KOPT-K1 (cell line): ENCODE measurements at regions not wholly inside any gene's neighbourhood (a gene's known extent, or its start where the extent isn't known, plus 50 kb on each side); places are given as distances from the start of the nearest gene placed in this dataset.

Experiments used
- H3K27ac ChIP-seq: fragments of 200-600 bp; sonication (generic); 2 replicates; pipeline ENCODE4 v1.5.1; 2016; ENCODE audit warnings: antibody characterized with exemption, mild to moderate bottlenecking, low read depth, low read length; ENCODE audit not compliant: poor library complexity, severe bottlenecking
- H3K36me3 ChIP-seq: fragments of 200-600 bp; sonication (generic); 2 replicates; pipeline ENCODE4 v1.5.1; 2017; ENCODE audit warnings: antibody characterized with exemption, mild to moderate bottlenecking, low read length, moderate library complexity; ENCODE audit not compliant: insufficient read depth
- H3K9me3 ChIP-seq: fragments of 200-600 bp; sonication (generic); 2 replicates; pipeline ENCODE4 v1.5.1; 2017; ENCODE audit warnings: antibody characterized with exemption, low read length, mild to moderate bottlenecking; ENCODE audit not compliant: insufficient read depth, poor library complexity, severe bottlenecking

- H3K27ac ChIP-seq, result no peak overlapping the region
- no peaks in the 10 kb centered on the region for H3K9me3 ChIP-seq
- no peaks in the 10 kb centered on the region for H3K36me3 ChIP-seq
Measured at GRCh38 chr15:31151301-31152233, 50.0 kb upstream of the TRPM1 start.

- no peaks in the 10 kb centered on the region for H3K9me3 ChIP-seq
- no peak overlapping the region for H3K27ac ChIP-seq
- no peaks in the 10 kb centered on the region for H3K36me3 ChIP-seq
Measured at GRCh38 chr15:31153531-31153930, 52.0 kb upstream of the TRPM1 start.

- no peaks in the 10 kb centered on the region for H3K9me3 ChIP-seq
- no peak overlapping the region for H3K27ac ChIP-seq
- no peaks in the 10 kb centered on the region for H3K36me3 ChIP-seq
Measured at GRCh38 chr15:31155151-31155550, 53.6 kb upstream of the TRPM1 start.

DNA sequence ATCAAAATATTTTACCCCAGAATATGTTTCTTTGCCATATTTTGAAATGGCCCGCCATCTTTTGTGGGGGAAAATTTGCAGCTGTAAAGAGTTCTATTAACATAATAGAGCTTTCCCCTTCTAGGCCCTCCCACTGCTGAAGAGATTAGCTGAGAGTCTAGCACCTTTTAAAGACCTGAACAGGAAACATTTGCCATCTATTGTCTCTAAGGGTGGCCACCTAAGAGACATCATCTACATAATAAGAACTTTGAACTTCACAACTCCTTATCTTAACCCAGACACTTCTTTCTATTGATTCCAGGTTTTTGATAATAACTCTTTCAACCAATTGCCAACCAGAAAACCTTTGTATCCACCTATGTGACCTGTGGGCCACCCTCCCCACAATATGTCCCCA is 54.7 kb upstream of the TRPM1 start:
- H3K9me3 ChIP-seq, result no peaks in the 10 kb centered on the region
- no peak overlapping the region for H3K27ac ChIP-seq
- no peaks in the 10 kb centered on the region for H3K36me3 ChIP-seq

DNA sequence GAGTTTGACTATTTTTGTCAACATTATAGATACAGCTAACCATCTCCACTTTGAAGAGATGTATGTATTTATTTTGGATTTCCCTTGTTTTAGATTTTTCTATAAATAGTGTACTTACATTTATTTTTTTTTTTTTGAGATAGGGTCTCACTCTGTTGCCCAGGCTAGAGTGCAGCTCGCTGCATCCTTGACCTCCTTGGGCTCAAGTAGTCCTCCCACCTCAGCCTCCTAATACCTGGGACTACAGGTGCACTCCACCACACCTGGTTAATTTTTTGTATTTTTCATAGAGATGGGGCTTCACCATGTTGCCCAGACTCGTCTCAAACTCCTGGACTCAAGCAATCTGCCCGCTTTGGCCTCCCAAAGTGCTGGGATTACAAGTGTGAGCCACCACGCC is 55.3 kb upstream of the TRPM1 start:
- Histone ChIP-seq H3K9me3 (no peaks in the 10 kb centered on the region), H3K36me3 (no peaks in the 10 kb centered on the region), H3K27ac (no peak overlapping the region)

GRCh38 chr15:31157644-31158069 is 56.1 kb upstream of the TRPM1 start:
- H3K9me3 ChIP-seq, result no peaks in the 10 kb centered on the region
- H3K36me3 ChIP-seq, result no peaks in the 10 kb centered on the region
- H3K27ac ChIP-seq, result no peak overlapping the region

DNA sequence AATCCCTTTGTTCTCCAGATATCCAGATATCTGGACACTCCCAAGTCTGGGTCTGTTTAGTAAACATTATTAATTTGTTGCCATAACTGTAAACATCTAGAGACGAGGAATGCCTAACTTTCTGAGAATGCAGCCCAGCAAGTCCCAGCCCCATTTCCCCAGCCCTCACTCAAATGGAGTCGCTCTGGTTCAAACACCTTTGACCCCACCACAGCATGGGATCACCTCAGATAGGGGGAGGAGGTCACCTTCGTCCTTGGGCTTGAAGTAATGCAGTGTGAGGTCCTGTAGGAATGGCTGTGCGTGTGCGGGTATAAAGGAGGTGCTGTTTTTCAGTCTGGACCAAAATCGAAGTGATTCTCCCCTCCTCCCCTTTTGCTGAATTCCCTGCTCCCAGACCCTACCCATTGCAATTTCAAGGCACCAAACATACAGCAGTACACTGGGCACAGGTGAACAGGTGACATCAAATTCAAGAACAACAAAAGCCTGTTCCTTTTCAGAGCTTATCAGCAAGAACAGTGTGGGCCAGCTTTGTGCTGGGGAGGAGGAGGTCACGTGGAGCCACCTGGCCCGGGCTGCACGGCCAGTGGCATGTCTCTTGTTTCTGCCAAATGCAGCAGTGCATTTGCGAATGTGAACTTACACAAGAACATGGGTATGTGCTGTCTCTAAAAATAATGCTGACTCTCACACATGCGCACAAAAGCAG is 57.5 kb upstream of the TRPM1 start:
- H3K9me3 ChIP-seq, result no peaks in the 10 kb centered on the region
- H3K27ac ChIP-seq, result no peak overlapping the region
- H3K36me3 ChIP-seq, result no peaks in the 10 kb centered on the region

DNA sequence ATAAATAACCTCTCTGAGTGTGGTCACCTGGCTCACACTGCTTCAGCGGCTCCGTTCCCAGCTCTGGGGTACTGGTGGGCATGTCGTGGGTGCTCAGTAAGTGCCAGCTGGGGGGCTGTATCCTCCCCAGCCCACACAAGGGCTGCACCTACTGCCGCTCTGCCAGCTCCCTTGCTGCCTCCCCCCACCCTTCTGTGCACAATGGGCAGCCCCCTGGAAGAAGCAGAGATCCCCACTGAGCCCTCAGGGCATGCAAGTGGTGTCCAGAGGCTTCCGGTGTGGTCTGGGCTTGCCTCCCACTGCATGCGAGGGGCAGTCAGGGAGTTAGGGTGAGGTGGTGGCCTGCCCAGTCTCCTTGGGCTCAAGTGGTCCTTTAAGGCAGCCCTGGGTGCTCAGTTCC is 58.3 kb upstream of the TRPM1 start:
- H3K9me3 ChIP-seq, result no peaks in the 10 kb centered on the region
- H3K36me3 ChIP-seq, result no peaks in the 10 kb centered on the region
- H3K27ac ChIP-seq, result no peak overlapping the region

GRCh38 chr15:31160297-31160696 is 58.8 kb upstream of the TRPM1 start:
- Histone ChIP-seq H3K9me3 (no peaks in the 10 kb centered on the region), H3K27ac (no peak overlapping the region), H3K36me3 (no peaks in the 10 kb centered on the region)

DNA sequence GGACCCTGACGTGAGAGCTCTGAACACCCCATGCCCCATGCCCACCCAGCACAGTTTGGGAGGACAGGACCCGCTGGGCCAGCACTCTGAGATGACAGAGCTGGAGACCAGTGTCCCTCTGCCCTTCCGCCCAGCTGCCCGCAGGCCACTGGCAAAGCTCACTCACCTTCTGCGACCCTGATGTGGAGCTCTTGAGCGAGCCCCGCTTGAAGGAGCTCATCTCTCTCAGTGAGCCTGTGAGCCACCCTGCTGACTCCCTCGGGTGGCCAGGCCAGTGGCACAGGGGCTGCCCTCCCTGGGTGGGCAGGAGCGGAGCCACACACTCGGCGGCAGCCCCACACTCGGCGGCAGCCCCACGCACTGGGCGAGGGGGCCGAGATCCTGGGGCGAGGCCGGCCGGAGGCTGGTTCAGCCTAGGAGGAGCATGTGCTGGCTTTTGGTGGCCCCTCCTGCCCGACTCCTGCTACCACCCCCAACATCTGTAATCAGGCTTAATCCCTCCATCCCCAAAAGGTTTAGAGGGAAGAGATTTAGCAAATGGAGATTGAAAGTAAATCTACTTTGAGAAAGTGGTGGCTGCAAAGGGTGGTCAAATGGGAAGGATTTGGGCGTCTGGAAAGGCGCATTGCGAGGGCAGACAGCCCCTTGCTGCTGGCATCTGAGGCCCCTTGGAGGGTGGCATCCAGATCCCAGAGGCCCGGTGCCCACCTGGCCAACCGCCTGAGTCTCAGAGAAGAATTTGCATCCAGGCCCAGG is 59.4 kb upstream of the TRPM1 start:
- Histone ChIP-seq H3K27ac (no peak overlapping the region), H3K9me3 (no peaks in the 10 kb centered on the region), H3K36me3 (no peaks in the 10 kb centered on the region)

- H3K36me3 ChIP-seq, result no peaks in the 10 kb centered on the region
- no peaks in the 10 kb centered on the region for H3K9me3 ChIP-seq
- no peak overlapping the region for H3K27ac ChIP-seq
Measured at GRCh38 chr15:31161951-31162350, 60.4 kb upstream of the TRPM1 start.

DNA sequence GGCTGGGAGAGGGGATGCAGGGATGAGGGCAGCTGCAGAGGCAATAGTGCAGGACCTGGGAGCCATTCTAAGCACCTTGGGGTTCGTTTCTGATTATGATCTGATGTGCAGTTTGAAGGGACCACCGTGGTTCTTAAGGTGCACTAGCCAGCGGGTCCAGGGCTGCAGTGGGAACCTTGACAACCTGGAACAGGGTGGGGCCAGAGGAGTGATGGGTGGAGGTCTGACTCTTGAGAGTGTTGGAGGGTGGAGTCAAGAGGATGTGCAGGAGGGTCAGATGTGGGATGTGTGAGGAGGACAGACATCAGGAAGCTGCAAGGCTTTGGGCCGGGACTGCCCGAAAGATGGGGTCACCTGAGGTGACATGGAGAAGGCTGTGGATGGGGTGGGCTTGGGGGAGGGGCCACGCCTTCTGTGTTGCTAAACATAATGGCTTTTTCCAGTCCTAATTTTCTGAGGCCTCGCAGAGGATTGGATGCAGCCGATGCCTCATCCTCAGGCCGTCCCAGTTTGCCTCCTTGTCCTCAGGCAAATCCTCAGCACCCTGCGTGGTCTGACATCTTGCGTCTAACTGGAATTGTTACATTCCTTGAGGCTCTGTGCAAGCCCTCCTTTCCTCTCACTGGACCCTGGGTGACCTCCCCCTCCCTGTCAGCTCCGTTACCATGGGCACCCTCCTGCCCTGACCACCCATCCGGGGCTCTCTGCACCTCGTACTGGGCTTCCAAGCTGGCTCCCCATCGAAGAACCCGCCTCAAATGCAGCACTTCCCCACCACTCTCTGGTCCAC is 61.4 kb upstream of the TRPM1 start:
- Histone ChIP-seq H3K9me3 (no peaks in the 10 kb centered on the region), H3K36me3 (no peaks in the 10 kb centered on the region), H3K27ac (no peak overlapping the region)

DNA sequence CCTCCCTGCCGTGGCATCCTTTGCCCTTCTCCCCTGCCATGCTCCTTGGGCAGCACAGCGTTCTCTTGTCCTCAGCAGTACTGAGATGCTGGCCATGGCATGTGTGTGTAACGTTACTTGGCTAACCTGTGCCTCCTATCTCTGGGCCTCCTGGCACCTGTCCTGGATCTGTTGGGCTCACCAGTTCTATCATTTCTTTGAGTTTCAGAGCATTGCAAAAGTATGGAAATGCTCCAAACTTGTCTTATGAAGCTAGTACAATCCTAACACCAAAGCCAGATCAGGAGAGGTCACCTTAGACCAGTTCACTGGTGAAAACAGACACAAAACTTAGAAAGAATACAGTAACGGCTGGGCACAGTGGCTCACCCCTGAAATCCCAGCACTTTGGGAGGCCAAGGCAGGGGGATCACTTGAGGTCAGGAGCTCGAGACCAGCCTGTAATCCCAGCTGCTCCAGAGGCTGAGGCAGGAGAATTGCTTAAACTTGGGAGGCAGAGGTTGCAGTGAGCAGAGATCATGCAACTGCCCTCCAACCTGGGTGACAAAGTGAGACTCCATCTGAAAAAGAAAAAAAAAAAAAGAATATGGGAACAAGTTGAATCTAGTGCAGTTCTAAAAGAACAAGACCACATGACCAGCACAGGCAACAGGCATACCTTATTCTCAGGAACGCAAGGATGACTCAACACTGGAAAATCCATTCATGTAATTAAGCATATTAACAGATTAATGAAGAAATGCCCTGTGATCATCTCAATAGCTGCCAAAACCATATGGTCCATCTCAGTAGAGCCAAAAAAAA is 62.4 kb upstream of the TRPM1 start:
- no peaks in the 10 kb centered on the region for H3K36me3 ChIP-seq
- no peaks in the 10 kb centered on the region for H3K9me3 ChIP-seq

GRCh38 chr15:31164573-31164912 is 63.0 kb upstream of the TRPM1 start:
- no peak overlapping the region for H3K27ac ChIP-seq
- no peaks in the 10 kb centered on the region for H3K36me3 ChIP-seq
- H3K9me3 ChIP-seq, result no peaks in the 10 kb centered on the region

More for the DNA sequence above, 62.4 kb upstream of the TRPM1 start:
- H3K27ac ChIP-seq, result no peak overlapping the region
